GM18511 (cell line): ENCODE measurements at regions not wholly inside any gene's neighbourhood (a gene's known extent, or its start where the extent isn't known, plus 50 kb on each side); places are given as distances from the start of the nearest gene placed in this dataset.

Experiments
- ATAC-seq: cut with Tn5 transposase; IDR thresholded peaks from one replicate; pipeline ENCODE4 v1.9.1; 2021; ENCODE audit warnings: mild to moderate bottlenecking, moderate library complexity; ENCODE audit not compliant: unreplicated experiment

GRCh38 chr18:77970814-77971213, 721.2 kb downstream of the GALR1 start:
- no peak for ATAC-seq

- ATAC-seq: no peak
Measured at GRCh38 chr18:77973745-77974144, 724.1 kb downstream of the GALR1 start.

DNA sequence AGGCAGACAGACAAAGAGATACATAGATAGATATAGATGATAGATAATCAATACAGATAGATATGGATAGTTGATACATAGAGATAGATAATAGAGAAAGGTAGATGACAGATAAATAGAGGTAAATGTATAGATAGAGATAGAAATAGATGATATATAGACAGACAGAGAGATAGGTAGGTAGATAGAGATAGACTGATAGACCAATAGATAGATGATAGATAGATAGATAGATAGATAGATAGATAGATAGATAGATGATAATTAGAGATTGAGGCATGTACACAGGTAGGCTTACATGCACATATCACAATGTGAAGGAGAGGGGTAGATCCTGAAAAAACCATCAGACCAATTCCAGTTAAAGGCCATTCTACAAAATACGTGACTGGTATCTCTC, 724.7 kb downstream of the GALR1 start:
- ATAC-seq: no peak

DNA sequence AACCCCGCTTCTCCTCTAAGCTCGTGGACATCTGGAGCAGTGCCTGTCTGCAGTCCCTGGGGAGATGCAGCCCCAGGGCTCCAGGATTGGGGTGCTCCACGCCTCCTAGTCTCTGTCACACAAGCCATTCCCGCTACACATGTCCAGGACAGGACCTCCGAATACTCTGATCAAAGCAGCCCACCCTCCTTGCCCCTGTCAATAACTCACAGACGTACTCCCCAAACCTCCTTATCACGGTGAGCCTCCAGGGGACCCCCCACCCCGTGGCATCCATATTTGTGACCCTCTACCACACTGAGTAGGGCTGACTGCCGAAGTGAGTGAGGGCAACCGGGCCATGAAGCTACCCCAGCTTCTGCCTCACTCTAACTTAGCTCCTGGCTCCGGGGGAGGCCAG, 727.7 kb downstream of the GALR1 start:
- ATAC-seq: no peak

GRCh38 chr18:77980275-77980674, 730.6 kb downstream of the GALR1 start:
- no peak for ATAC-seq

DNA sequence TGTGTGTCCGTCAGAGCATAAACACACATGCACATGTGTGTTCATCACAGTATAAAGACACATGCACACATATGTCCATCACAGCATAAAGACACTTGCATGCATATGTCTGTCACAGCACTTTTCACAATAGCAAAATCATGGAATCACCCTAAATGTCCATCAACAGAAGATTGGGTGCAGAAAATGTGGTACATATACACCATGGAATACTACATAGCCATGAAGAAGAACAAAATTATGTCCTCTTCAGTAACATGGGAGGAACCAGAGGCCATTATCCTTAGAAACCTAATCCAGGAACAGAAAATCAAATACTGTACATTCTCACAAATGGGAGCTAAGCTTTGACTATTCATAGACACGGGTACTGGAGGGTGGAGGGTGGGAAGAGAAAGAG, 732.2 kb downstream of the GALR1 start:
- no peak for ATAC-seq

DNA sequence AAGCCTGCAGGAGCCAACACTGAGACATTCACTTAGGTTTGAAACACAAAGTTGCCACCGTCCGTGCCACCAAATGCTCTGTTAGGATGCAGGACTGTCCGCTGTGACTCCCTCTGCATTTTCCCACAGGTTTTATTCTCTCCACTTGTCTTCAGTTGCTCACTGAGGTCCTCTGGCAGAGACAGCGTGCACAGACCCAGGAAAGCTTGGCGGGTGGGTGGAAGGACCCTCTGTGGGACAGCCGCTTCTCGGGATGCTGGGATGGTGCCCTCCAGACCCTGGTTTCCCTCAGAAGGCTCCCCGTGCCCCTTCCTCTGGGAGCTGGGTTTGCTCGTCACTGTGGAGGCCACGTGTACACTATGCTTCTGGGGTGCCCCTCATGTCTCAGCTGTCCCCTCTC, 733.6 kb downstream of the GALR1 start:
- no peak for ATAC-seq

DNA sequence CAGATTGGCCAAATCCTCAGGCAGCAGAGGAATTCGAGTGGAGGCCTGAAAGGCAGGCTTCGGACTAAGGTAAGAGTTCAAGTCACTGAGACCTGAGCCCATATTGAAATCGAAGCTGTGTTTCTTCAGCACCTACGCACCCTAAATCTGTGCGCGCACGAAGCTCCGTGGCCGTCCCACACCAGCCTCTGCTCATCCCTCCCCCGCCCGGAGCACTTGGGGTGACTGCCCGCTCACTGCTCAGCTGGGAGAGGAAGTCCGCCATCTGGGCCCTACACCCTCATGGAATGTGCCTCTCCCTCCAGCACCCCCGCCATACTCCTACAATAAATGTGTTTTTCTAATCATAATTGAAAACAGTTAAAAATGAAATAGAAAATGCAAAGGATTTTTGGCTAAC, 734.5 kb downstream of the GALR1 start:
- ATAC-seq: no peak

DNA sequence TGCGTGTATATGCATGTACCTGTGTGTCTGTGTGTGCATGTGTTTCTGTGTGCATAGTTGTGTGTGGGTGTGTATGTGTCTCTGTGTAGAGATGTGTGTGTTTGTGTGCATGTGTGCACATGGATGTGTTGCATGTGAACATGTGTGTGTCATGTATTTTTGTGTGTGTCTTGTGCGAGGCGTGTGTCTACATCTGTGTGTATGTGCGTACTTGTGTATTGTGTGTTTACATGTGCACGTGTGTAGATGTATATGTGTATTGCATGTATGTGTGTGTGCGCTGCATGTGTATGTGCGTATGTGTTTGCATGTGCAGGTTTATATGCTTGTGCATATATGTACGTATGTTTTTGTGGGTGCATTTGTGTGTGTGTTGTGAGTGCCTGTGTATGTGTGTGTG, 735.2 kb downstream of the GALR1 start:
- no peak for ATAC-seq

- no peak for ATAC-seq
Measured at GRCh38 chr18:77985526-77986281, 736.1 kb downstream of the GALR1 start.

DNA sequence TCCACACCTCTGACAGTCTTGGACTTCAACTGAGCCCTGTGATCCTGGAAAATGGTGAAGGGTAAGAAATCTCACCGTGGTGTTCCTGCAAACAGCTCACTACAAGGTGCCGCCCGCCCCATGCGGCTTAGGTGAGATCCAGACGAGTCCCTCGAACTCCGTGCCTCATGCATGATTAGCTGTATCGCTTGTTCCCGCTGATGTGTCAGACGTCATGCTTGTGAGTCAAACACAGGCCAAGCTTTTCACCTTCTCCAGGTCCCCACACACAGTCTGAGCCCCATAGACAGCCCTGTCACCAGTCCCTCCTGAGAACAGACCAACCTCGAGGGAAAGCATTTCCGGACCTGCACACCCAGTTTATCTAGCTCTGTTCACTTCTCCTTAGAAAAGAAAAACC, 740.5 kb downstream of the GALR1 start:
- no peak for ATAC-seq

DNA sequence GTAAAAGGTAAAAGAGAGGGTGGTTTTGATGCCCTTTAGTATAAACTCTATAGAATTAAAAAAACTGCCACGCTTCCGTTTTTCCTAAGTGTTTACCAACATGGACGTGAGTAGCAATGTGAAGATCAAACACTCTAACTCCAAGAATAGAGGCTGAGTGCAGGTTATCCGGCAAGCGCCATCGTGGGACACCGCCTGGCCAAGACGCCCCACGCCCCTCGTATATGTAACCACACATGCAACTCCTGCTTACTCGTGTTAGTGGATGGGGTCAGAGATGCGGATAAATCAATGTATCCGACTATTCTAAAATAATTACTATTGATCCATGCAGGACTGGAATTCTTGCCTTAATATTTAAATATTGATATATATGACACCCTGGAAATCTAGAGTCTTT, 741.3 kb downstream of the GALR1 start:
- ATAC-seq: no peak

GRCh38 chr18:77992057-77992456, 742.4 kb downstream of the GALR1 start:
- ATAC-seq: no peak

GRCh38 chr18:77993188-77993981, 743.7 kb downstream of the GALR1 start:
- ATAC-seq: no peak

DNA sequence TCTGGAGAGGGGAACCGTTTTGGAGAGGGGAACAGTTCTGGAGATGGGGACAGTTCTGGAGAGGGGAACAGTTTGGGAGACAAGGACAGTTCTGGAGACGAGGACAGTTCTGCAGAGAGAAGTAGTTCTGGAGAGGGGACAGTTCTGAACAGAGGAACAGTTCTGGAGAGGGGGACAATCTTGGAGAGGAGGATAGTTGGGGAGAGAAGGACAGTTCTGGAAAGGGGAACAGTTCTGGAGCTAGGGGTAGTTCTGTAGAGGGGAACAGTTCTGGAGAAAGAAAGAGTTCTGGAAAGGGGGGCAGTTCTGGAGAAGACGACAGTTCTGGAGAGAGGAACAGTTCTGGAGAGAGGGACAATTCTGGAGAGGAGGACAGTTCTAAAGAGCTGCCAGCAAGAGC, 745.9 kb downstream of the GALR1 start:
- no peak for ATAC-seq

DNA sequence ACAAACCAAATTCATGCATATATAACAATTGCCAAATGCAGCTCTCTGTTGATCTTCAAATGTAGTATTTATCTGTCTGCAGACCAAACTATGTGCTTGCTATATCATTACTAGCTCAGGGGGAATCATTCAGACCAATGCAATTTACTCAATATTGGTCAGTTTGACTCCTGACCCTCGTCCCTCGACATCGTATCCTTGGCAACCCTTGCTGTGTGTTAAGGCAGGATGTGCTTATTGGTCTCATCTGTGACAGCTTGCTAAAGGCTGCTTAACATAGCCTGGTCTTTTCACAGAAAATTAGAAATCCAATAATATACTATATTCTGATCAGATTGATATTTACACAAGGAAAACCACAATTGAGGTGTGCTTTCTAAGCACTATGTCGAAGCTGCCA, 747.1 kb downstream of the GALR1 start:
- ATAC-seq: no peak

GRCh38 chr18:78001811-78002210, 752.2 kb downstream of the GALR1 start:
- ATAC-seq: no peak

- no peak for ATAC-seq
Measured at GRCh38 chr18:78006006-78006773, 756.5 kb downstream of the GALR1 start.

- no peak for ATAC-seq
Measured at GRCh38 chr18:78006774-78007260, 757.2 kb downstream of the GALR1 start.

GRCh38 chr18:78010363-78010762, 760.7 kb downstream of the GALR1 start:
- no peak for ATAC-seq

- no peak for ATAC-seq
Measured at GRCh38 chr18:78017869-78018268, 768.2 kb downstream of the GALR1 start.

- ATAC-seq: no peak
Measured at GRCh38 chr18:78021196-78021595, 771.5 kb downstream of the GALR1 start.
